Caki2 (cell line): ENCODE measurements at regions not wholly inside any gene's neighbourhood (a gene's known extent, or its start where the extent isn't known, plus 50 kb on each side); places are given as distances from the start of the nearest gene placed in this dataset.

Source experiments
- DNase-seq: peaks from one replicate; pipeline ENCODE4 v3.0.0-alpha.2; 2015; ENCODE audit warnings: low read depth
- in situ Hi-C: cut with HindIII; loops from 2 replicates; pipeline ENCODE4 v1.10.0; 2016; ENCODE audit warnings: low sequenced_read_pairs, low pct_unique_long_range_greater_than_20kb, mixed read lengths

DNA sequence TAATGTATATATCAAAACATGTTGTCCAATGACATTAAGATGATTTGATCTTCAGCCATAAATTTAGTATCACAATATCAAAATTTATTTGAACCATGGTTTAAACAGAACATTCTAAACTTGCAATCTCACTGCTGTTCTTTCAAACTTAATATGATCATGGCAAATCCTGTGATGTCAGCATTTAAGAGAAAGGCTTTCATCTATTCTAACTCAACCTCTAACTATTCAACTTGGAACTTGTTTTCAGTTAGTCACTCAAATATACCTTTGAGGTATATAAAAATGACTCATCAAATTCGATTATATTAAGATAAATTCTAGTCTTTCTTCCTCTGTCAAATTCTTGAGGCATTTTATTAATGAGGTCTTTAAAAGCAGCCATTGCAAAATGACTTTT, 747.0 kb upstream of the FLRT2 start:
- no peak for DNase-seq
- in situ Hi-C loops: no loop called here

DNA sequence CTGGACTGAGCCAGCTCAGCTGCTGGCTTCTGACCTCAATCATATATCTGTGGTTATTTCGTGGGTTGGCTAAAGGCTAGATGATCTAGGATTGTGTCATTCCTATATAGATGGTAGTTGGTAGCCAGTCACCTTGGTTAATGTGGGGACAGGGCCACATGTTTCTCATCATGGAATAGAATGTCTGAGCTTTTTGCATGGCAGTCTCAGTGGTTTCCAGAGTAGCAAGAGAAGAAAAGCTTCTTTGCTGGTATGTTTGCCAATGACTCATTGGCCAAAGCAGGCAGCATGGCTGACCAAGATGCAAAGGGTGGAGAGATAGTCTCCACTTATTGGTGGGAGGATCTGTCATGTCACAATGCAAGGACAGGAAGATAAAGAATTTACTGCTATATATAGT, 746.4 kb upstream of the FLRT2 start:
- in situ Hi-C loops: no loop called here
- DNase-seq: no peak

DNA sequence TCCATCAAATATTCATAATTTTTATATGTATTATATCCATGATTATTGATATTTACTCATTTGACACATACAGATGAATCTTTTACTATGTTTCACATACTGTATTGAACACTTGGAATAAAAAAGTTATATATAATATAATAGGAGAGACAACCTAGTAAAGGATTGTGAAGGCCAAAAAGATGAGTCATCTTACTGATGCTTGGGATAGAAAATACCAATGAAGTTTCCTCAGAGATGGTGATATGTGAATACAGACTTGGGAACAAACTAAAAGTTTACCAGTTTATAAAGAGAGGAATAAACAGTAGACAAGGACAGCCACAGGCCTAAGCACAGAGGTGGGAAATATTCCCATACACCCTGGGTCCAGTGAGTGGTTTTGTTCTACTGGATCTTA, 743.9 kb upstream of the FLRT2 start:
- in situ Hi-C loops: no loop called here

DNA sequence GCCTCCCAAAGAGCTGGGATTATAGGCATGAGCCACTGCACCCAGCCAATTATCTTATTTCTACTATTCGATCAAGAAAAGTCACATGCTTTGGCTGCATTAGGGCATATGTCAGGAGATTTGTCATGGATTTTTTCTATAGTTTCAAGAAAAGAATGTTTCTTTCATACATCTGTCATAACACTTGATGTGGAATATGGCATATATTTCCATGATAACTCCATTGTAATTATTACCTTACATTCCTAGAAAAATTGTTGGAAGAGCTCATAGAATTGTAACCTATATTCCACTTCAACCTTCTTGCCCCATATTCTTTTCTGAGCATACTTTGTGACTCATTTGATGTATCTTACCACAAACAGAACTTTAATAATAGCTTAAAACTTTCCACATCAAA, 740.9 kb upstream of the FLRT2 start:
- DNase-seq: no peak

More for the DNA sequence above, 743.9 kb upstream of the FLRT2 start:
- no peak for DNase-seq

GRCh38 chr14:84792722-84793410, 737.1 kb upstream of the FLRT2 start:
- in situ Hi-C loops: no loop called here
- no peak for DNase-seq

More for the DNA sequence above, 740.9 kb upstream of the FLRT2 start:
- in situ Hi-C loops: no loop called here

- DNase-seq: no peak
- in situ Hi-C loops: no loop called here
Measured at GRCh38 chr14:84797326-84797725, 732.6 kb upstream of the FLRT2 start.

DNA sequence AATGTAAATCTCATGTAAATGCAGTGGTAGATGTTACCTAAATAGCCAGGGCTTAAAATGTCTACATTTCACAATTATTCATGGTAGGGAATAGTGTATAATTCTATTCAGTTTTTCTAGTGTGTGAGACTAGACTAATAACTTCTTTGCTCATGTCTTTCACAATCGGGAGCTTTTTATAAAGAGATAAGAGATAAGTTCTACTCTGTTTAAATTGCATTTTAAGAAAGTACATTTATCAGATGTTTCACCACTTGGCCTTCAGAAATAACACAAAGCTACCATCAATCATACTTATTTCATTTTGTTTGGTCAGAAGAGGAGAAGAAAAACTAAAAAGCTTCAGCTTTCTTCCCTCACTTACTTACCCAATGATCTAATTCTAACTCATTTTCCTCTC, 725.5 kb upstream of the FLRT2 start:
- in situ Hi-C loops: no loop called here
- no peak for DNase-seq

GRCh38 chr14:84804895-84805294, 725.0 kb upstream of the FLRT2 start:
- no peak for DNase-seq
- in situ Hi-C loops: no loop called here

- in situ Hi-C loops: no loop called here
- DNase-seq: no peak
Measured at GRCh38 chr14:84806181-84806580, 723.8 kb upstream of the FLRT2 start.

DNA sequence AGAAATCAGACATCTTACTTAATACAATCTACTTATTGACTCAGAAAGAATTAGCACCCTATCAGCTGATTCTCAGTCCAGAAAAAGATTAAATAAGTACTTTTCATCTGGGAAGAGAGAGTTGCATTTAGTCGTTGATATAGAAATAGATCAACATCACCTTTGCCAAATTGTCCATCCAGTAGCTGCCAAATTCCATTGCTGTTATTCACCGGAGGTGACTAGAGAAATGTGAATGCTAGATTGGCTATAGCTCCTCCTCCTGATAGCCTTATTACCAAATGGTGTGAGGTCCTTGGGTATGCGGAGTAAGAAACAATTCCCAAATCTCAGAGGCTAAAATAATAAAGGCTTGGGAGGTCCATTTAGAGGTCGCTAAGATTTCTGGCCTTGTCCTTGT, 723.3 kb upstream of the FLRT2 start:
- in situ Hi-C loops: no loop called here
- peak; percentile 19 for DNase-seq

- DNase-seq: no peak
- in situ Hi-C loops: no loop called here
Measured at GRCh38 chr14:84807673-84808072, 722.3 kb upstream of the FLRT2 start.

DNA sequence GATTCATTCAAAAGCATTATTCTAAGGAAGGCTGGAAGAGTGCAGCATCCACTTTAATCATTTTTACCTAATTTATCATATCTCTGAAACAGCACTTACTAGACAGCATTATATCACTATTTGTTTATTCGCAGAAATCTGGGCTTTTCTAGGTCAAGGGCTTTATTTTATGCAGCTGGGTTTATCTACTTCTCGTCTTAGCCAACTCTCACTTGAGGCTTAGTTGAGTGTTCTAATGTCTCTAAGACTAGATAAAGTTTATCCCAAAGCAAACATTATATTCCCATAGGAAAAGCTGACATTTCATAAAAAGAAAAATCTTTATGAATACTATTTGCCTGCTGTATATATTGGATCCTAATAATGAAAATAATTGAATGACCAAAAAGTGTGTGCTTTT, 720.8 kb upstream of the FLRT2 start:
- no peak for DNase-seq
- in situ Hi-C loops: no loop called here

GRCh38 chr14:84814391-84814790, 715.6 kb upstream of the FLRT2 start:
- in situ Hi-C loops: no loop called here

GRCh38 chr14:84819528-84819927, 710.4 kb upstream of the FLRT2 start:
- in situ Hi-C loops: no loop called here
- no peak for DNase-seq

More at GRCh38 chr14:84814391-84814790, 715.6 kb upstream of the FLRT2 start:
- DNase-seq: no peak

- in situ Hi-C loops: no loop called here
- no peak for DNase-seq
Measured at GRCh38 chr14:84825481-84826251, 704.3 kb upstream of the FLRT2 start.

GRCh38 chr14:84826294-84826693, 703.6 kb upstream of the FLRT2 start:
- in situ Hi-C loops: no loop called here
- no peak for DNase-seq

GRCh38 chr14:84850595-84850994, 679.3 kb upstream of the FLRT2 start:
- in situ Hi-C loops: no loop called here
- no peak for DNase-seq

DNA sequence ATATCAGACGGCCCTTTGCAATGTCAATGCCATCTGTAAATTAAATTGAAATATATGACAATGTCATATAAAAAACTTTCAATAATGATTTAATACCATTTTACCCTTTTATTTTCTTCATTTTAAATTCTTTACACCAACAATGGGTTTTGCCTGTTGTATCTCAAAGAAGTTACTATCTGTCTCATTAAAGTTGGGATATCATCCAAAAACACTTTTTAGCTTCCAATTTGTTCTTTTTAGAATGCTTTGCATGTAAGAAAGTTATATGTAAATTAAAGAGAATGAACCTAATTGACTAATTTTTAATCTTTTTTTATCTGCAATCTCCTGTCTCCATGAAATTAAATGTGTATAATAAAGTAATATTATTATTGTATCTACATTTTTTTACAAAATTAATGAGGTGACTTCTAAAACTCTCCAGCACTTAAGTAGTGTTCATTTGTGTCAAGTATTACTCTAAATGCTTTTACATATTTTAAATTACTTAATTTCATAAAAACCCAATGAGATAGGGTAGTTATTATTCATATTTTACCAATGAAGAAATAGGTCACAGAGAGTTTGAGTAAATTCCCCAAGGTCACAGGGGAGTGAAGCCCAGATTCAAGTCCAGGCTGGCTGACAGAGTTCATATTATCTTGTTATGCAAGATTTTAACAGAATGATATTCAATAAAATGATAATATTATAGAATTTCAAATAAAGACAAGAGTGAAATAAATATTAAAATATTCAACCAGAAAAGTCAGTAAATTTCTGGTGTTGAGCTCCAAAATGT, 673.0 kb upstream of the FLRT2 start:
- in situ Hi-C loops: no loop called here
- DNase-seq: no peak

- peak; percentile 3 for DNase-seq
- in situ Hi-C loops: no loop called here
Measured at GRCh38 chr14:84857571-84857970, 672.4 kb upstream of the FLRT2 start.
